Activated CD8-positive, alpha-beta memory T cell treated with anti-CD3 and anti-CD28 coated beads for 48 hours (primary cell): ENCODE measurements at regions not wholly inside any gene's neighbourhood (a gene's known extent, or its start where the extent isn't known, plus 50 kb on each side); places are given as distances from the start of the nearest gene placed in this dataset.

ENCODE experiments used
- DNase-seq, 3 experiments: peaks; one replicate each; pipeline ENCODE4 v3.0.0-alpha.2; 2020; ENCODE audit warnings: low read depth in 2 of 3, low spot score in 2 of 3

- DNase-seq = no peak
Observed at GRCh38 chr21:17427831-17428483, 84.9 kb upstream of the CXADR start.

- DNase-seq = no peak
Observed at GRCh38 chr21:17428484-17428869, 84.4 kb upstream of the CXADR start.

- no peak for DNase-seq
Observed at GRCh38 chr21:17428980-17429379, 83.9 kb upstream of the CXADR start.

- no peak for DNase-seq
Observed at GRCh38 chr21:17429936-17430335, 82.9 kb upstream of the CXADR start.

GRCh38 chr21:17432732-17433057 is 80.1 kb upstream of the CXADR start:
- no peak for DNase-seq

DNA sequence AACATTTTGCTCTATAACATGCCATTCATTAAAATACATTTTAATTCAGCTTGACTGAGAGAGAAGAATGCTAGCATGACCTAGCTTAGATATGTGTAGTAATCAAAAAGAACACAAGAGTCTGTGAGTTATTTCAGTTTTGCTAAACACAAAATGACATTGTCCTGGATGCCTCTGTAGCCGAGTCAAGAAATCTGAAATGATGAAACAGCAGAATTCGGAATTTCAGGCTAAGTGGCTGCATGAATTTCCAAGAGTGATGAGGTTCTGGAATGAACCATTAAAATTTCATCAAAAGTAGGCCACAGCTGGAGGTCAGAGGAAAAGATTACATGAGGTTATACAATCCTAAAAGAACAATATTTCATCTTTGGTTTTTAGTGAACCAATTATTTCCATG is 79.1 kb upstream of the CXADR start:
- no peak for DNase-seq

- DNase-seq = no peak
Observed at GRCh38 chr21:17435565-17436543, 77.0 kb upstream of the CXADR start.

DNA sequence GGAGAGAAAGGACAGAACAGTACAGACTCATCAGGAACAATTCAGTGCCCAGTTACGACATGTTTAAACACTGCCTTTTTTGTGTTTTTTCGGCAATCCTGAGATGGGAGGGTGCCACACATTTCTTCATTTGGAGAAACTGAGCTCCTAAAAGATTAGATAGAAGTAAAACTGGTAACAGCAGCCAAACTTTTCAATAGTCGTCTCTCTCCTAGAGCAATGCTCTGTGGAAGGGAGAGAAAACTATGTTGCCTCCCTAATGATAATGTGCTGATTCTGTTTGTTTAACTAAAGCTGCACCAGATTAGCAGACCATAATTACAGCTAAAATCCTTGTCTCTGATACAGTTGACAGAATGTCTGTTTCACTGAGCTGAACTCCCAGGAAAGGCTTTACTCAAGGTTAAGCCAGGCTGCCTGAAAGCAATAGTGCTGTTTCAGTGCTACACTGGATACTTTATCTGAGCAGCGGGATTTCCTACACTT is 76.2 kb upstream of the CXADR start:
- no peak for DNase-seq

DNA sequence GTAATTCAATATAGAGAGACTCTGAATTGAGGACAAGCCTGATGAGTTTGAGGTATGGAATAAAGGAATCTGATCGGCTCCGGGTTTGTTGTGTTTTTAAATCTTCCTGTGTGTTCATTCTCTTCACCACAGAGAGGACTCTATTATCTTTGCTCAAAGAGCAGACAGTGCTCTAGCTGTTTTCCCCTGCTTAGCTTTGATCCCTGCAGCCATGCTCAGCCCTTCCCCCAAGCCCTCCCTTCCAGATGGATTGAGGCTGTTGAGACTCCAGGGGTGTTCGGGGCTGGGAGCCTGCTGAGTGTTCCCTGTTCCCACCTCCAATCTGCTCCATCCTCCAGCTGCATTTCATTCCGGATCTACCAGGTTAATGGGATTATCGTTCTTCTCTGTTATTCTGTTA is 74.2 kb upstream of the CXADR start:
- DNase-seq = no peak

GRCh38 chr21:17440969-17441368 is 71.9 kb upstream of the CXADR start:
- DNase-seq = no peak

GRCh38 chr21:17441370-17441769 is 71.5 kb upstream of the CXADR start:
- DNase-seq = no peak

GRCh38 chr21:17442165-17442564 is 70.7 kb upstream of the CXADR start:
- no peak for DNase-seq

DNA sequence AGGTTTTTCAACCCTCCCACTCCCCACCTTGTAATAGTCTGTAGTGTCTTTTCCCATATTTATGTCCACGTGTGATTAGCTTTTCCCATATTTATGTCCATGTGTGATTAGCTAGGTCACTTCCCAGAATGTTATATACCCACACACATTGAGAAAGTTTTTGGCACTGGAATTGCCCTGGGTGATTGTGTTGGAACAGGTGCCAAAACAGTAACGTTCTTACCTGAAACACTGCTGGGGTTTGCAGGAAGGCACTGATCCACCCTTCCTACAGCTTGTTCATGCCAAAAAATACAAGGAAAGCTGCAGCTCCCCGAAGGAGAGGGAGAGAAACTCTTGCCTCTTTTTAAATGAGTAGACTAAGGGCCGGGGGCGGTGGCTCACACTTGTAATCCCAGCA is 68.0 kb upstream of the CXADR start:
- DNase-seq = no peak

DNA sequence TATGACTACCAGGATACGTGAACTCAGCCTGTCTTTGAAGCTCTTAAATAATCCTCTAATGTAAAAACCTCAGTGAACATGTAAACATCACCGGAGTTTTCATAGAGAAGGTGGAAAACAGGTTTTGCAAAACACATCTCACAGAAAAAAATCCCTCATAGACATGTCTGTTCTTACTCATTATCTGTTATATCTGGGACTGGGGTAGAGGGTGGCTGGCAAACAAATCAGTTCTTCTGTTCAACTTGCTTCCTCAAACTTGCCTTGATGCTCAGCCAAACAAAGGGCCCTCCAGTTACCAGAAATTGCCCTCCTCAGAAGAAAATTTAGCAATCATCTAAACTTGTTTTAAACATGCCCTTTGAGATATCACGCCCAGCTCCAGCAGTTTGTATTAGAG is 66.1 kb upstream of the CXADR start:
- DNase-seq = no peak

DNA sequence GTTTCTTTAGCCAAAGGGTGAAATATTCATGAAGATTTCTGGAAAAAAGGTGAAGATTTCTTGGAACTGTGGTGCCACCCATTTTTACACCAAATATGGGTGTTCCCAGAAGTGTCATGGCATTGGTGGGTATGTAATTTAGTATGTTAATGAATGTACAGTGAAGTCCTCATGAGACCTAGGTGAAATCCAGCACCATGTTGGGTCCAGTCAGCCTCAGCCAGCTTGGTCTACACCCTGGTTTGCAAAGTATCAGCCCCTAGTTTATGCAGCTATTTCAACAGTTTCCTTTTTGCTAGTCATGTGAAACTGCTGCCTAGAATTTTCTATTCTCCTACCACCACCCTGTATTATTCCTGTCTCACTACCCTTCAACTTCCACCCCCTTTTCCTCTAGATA is 63.1 kb upstream of the CXADR start:
- no peak for DNase-seq

DNA sequence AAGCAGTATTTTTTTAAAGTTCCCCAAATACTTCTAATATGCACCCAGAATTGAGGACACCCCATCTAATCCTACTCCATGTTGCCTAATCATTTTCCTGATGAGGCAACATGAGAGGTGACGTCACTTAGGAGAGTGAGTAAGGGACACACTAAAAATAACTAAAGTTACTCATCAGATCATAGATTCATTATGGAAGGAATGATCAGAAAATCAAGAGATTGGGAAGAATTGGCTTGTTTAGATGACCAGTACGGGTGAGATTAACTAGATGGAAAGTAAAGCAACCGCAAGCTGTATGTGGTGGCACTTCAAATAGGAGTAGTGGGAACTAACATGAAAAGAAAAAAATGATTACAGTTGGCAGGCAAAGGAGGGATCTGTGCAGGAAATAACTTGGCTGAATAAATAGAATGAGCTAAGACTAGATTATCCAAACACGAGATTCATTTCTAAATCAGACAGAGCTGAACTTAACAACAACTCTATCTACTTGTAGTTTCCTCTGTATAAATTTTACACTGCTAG is 61.4 kb upstream of the CXADR start:
- DNase-seq = no peak

DNA sequence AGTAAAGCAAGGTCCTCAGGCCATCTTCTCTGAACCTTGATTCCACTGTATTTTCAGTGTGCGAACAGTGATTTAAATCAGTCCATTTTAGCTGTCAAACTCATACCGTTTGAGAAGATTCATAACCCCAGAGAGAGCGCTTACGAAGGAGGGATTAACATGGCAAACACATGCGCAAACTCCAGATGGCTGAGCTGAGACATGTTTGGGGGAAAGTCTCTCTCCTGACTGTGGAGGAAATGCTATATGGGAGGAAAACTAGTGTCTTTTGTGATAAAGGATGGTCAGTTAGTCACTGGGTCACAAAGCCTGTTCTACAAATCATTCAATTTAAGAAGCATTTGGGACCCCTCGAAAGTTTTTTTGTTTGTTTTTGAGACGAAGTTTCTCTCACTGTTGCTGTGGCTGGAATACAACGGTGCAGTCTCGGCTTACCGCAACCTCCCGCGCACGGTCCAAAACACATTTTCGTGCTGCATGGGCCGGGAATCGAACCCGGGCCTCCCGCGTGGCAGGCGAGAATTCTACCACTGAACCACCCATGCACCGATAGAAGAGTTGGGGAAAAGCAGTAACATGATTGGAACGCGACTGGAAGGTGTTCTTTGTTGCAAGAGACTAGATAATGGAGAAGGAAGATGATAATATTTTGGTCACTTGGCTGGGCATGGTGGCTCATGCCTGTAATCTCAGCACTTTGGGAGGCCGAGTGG is 58.4 kb upstream of the CXADR start:
- DNase-seq = peak; percentile 43 to 63 (median 57)

DNA sequence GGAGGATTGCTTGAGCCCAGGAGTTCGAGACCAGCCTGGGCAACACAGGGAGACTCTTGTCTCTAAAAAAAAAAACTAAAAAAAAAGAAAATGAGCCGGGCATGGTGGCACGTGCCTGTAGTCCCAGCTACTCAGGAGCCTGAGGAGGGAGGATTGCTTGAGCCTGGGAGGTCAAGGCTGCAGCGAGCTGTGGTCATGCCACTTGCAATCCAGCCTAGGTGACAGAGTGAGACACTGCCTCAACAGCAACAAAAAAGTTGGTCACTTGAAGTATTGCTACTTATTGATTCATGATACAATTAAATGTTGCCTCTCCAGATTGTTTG is 57.9 kb upstream of the CXADR start:
- DNase-seq = no peak

DNA sequence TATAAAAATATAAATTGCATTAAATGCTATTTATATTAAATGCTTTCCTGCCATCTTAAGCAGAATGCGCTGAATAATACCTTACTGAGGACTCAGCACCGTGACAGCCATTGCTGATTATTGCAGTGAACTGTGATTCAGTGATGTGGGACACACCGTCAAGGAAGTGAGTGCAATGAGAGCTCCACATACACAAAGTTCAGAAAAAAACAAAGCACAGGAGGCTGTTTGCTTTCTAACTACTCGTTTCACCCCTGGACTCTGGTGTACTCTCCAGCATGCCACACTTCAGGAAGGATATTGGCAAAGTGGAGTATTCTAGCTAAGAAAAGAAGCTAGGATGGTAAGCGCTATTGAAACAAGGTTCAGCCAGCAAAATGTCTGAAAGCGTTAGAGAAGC is 57.4 kb upstream of the CXADR start:
- no peak for DNase-seq

- no peak for DNase-seq
Observed at GRCh38 chr21:17458279-17458678, 54.6 kb upstream of the CXADR start.

- DNase-seq = no peak
Observed at GRCh38 chr21:17460094-17460493, 52.7 kb upstream of the CXADR start.

DNA sequence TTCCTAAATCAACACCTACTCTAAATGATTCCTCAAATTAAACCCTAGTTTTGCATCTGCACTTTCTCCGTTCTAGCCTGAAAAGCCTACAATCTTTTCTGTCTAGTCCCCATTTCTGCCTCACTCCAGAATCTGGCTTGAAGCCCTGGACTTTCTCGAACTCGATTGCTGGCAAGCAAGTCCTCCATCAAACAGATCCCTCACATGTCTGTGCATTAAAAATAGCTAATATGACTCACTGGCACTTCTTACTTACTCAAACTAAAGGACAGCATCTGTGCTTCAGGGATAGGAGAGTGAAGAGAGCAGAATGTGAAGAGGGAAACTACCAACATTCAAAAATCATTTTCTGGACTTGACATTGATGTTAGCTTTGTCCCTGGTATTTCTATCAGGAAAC is 51.8 kb upstream of the CXADR start:
- no peak for DNase-seq
